HCT116 (cell line): ENCODE measurements at regions not wholly inside any gene's neighbourhood (a gene's known extent, or its start where the extent isn't known, plus 50 kb on each side); places are given as distances from the start of the nearest gene placed in this dataset.

Experiments
- ATAC-seq: fragments of 200-7000 bp; cut with Tn5 transposase; 2 replicates; pipeline ENCODE4 v1.9.1; 2020; ENCODE audit warnings: mild to moderate bottlenecking, moderate library complexity
- BruUV-seq: library from RNA; stranded (reverse); fragments of 400-500 nt; replicated peaks from 2 replicates; lab custom pipeline; 2021; lab: Mats Ljungman, UMichigan
- CTCF ChIA-PET: fragments of 300-600 bp; sonication (Branson Sonifier 250); formaldehyde crosslinking; loops from one replicate; lab custom pipeline; 2021; ENCODE audit warnings: antibody characterized with exemption; lab: Charles Lee
- POLR2A ChIA-PET: fragments of 300-600, 350-600 bp; sonication (Branson Sonifier 250); formaldehyde crosslinking; loops from one replicate; lab custom pipeline; 2021; ENCODE audit warnings: antibody characterized with exemption; lab: Charles Lee
- RAD21 ChIA-PET, 2 experiments: fragments of 300-600 bp; sonication (Branson Sonifier 250); formaldehyde crosslinking; loops; one replicate each; lab custom pipeline; 2023; ENCODE audit warnings: low total read pairs in 2 of 2; ENCODE audit not compliant: uncharacterized antibody in 2 of 2, unreplicated experiment in 2 of 2, low non-redundant PET in 1 of 2; lab: Charles Lee
- DNase-seq: peaks from one replicate; pipeline ENCODE4 v3.0.0-alpha.2; 2010; ENCODE audit warnings: low read depth, low spot score
- H2AFZ ChIP-seq: fragments of 200-600 bp; shearing (Covaris generic), sonication (generic); 2 replicates; pipeline ENCODE4 v1.6.1; 2017; ENCODE audit warnings: low read depth, mixed run types, mixed read lengths, antibody characterized with exemption, low read length; ENCODE audit not compliant: poor library complexity, severe bottlenecking
- H3K27ac ChIP-seq: 2 replicates; pipeline ENCODE4 v1.5.1; 2012; ENCODE audit warnings: low read depth, low read length
- H3K27me3 ChIP-seq: fragments of 200-600 bp; sonication (generic); 2 replicates; pipeline ENCODE4 v1.6.1; 2016; ENCODE audit warnings: mixed run types, low read length, mixed read lengths; ENCODE audit not compliant: insufficient read depth
- H3K36me3 ChIP-seq, 2 experiments: fragments of 200-500 bp in 1 of 2; fragments of 200-600 bp in 1 of 2; sonication (Bioruptor generic) in 1 of 2; sonication (generic) in 1 of 2; 2 replicates each; pipeline versions ENCODE4 v1.5.1 to v1.6.1; 2014 to 2016; ENCODE audit warnings: low read length in 2 of 2, inconsistent platforms in 1 of 2, mixed read lengths in 1 of 2, mixed run types in 1 of 2; ENCODE audit not compliant: insufficient read depth in 2 of 2, control insufficient read depth in 1 of 2
- H3K4me1 ChIP-seq, 2 experiments: fragments of 200-600 bp in 1 of 2; sonication (generic) in 1 of 2; 2 replicates each; pipeline versions ENCODE4 v1.5.1 to v1.6.1; 2012 to 2017; ENCODE audit warnings: low read length in 2 of 2, inconsistent platforms in 1 of 2, mild to moderate bottlenecking in 1 of 2, mixed read lengths in 1 of 2, mixed run types in 1 of 2, moderate library complexity in 1 of 2; ENCODE audit not compliant: insufficient read depth in 2 of 2, control insufficient read depth in 1 of 2
- H3K4me2 ChIP-seq: fragments of 200-600 bp; sonication (generic); 2 replicates; pipeline ENCODE4 v1.6.1; 2017; ENCODE audit warnings: mixed run types, low read length, mixed read lengths
- H3K4me3 ChIP-seq, 2 experiments: fragments of 200-600 bp in 1 of 2; sonication (generic) in 1 of 2; replicated peaks in 1 of 2; 2 replicates each; pipeline ENCODE4 v1.5.1; 2011 to 2016; ENCODE audit warnings: low read length in 2 of 2, control low read depth in 1 of 2, low read depth in 1 of 2, mild to moderate bottlenecking in 1 of 2, mixed read lengths in 1 of 2, mixed run types in 1 of 2
- H3K79me2 ChIP-seq: fragments of 200-600 bp; sonication (generic); 2 replicates; pipeline ENCODE4 v1.6.1; 2017; ENCODE audit warnings: mild to moderate bottlenecking, mixed run types, low read length, moderate library complexity, mixed read lengths; ENCODE audit not compliant: insufficient read depth
- H3K9ac ChIP-seq: fragments of 200-600 bp; sonication (generic); 2 replicates; pipeline ENCODE4 v1.6.1; 2016; ENCODE audit warnings: low read length, mixed read lengths
- H3K9me2 ChIP-seq: fragments of 200-600 bp; sonication (generic), shearing (Covaris generic); 2 replicates; pipeline ENCODE4 v1.6.1; 2017; ENCODE audit warnings: mixed run types, mild to moderate bottlenecking, moderate library complexity; ENCODE audit not compliant: insufficient read depth
- H3K9me3 ChIP-seq, 2 experiments: fragments of 200-500 bp in 1 of 2; fragments of 200-600 bp in 1 of 2; sonication (Bioruptor generic) in 1 of 2; sonication (generic) in 1 of 2; 2 replicates each; pipeline ENCODE4 v1.6.1; 2014 to 2017; ENCODE audit warnings: low read length in 2 of 2, mixed read lengths in 2 of 2, inconsistent platforms in 1 of 2, low read depth in 1 of 2, mild to moderate bottlenecking in 1 of 2, mixed run types in 1 of 2, moderate library complexity in 1 of 2; ENCODE audit not compliant: control insufficient read depth in 1 of 2, insufficient read depth in 1 of 2
- H4K20me1 ChIP-seq: fragments of 200-600 bp; sonication (generic), shearing (Covaris generic); 2 replicates; pipeline ENCODE4 v1.6.1; 2017; ENCODE audit warnings: mixed run types, mild to moderate bottlenecking, moderate library complexity; ENCODE audit not compliant: insufficient read depth
- ATF3 ChIP-seq: IDR thresholded peaks from 2 replicates; pipeline ENCODE4 v1.6.1; 2012
- CEBPB ChIP-seq: IDR thresholded peaks from 2 replicates; pipeline ENCODE4 v1.6.1; 2012; ENCODE audit warnings: low read depth
- EGR1 ChIP-seq: IDR thresholded peaks from 2 replicates; pipeline ENCODE4 v1.6.1; 2012; ENCODE audit warnings: low read depth
- ELF1 ChIP-seq: IDR thresholded peaks from 2 replicates; pipeline ENCODE4 v1.6.1; 2012; ENCODE audit warnings: low read depth, borderline replicate concordance
- EZH2 ChIP-seq: fragments of 200-600 bp; sonication (generic); IDR thresholded peaks from 2 replicates; pipeline ENCODE4 v1.6.1; 2017; ENCODE audit warnings: antibody characterized with exemption, mixed run types
- EZH2phosphoT487 ChIP-seq: fragments of 200-600 bp; IDR thresholded peaks from 2 replicates; pipeline ENCODE4 v1.6.1; 2018; ENCODE audit warnings: antibody characterized with exemption, borderline replicate concordance
- JUND ChIP-seq: IDR thresholded peaks from 2 replicates; pipeline ENCODE4 v1.6.1; 2012
- POLR2A ChIP-seq: IDR thresholded peaks from 2 replicates; pipeline ENCODE4 v1.7.0; 2011; ENCODE audit warnings: borderline replicate concordance; ENCODE audit not compliant: insufficient read depth, insufficient read length; ENCODE audit errors: extremely low read depth
- POLR2AphosphoS5 ChIP-seq: IDR thresholded peaks from 2 replicates; pipeline ENCODE4 v1.6.1; 2011; ENCODE audit warnings: mild to moderate bottlenecking, low read depth, low read length, moderate library complexity
- RAD21 ChIP-seq: IDR thresholded peaks from 2 replicates; pipeline ENCODE4 v1.6.1; 2012; ENCODE audit warnings: low read depth, mild to moderate bottlenecking
- SIN3A ChIP-seq: IDR thresholded peaks from 2 replicates; pipeline ENCODE4 v1.6.1; 2012; ENCODE audit warnings: low read depth
- SRF ChIP-seq: IDR thresholded peaks from 2 replicates; pipeline ENCODE4 v1.6.1; 2012; ENCODE audit warnings: low read depth
- YY1 ChIP-seq: IDR thresholded peaks from 2 replicates; pipeline ENCODE4 v1.6.1; 2011; ENCODE audit warnings: low read length, low read depth, moderate library complexity, mild to moderate bottlenecking; ENCODE audit not compliant: insufficient replicate concordance; ENCODE audit errors: extremely low read depth
- ZFX ChIP-seq: fragments of 450-650 bp; IDR thresholded peaks from 2 replicates; pipeline ENCODE4 v1.6.1; 2017
- intact Hi-C: fragments of 100-400 bp; cut with micrococcal nuclease; formaldehyde crosslinking; loops from 2 replicates; pipeline ENCODE4 v1.10.0; 2022
- TF ChIP-seq, protein P1 (sequence below): IDR thresholded peaks from 2 replicates; pipeline ENCODE4 v1.6.1; 2012
- TF ChIP-seq, protein P2 (sequence below): IDR thresholded peaks from 2 replicates; pipeline ENCODE4 v1.6.1; 2011; ENCODE audit warnings: mild to moderate bottlenecking, low read length, moderate library complexity; ENCODE audit not compliant: insufficient replicate concordance; ENCODE audit errors: extremely low read depth

- Histone ChIP-seq H3K4me1 (no peaks in the 10 kb centered on the region), H3K4me2 (no peak overlapping the region), H3K36me3 (no peaks in the 10 kb centered on the region), H3K27ac (no peak overlapping the region), H2AFZ (no peak overlapping the region), H3K9ac (no peak overlapping the region), H3K27me3 (0 out of 2 replicates have a peak, but pooled peaks cover 4% of the 10 kb centered on the region), H3K9me3 (no peaks in the 10 kb centered on the region), H4K20me1 (no peaks in the 10 kb centered on the region), H3K9me2 (no peaks in the 10 kb centered on the region), H3K79me2 (no peaks in the 10 kb centered on the region), H3K4me3 (no peak overlapping the region)
- ChIA-PET POLR2A (no interaction called here), RAD21 (no interaction called here), CTCF (no interaction called here)
- DNase-seq (no peak), ATAC-seq (no peak)
- TF ChIP-seq POLR2AphosphoS5 (no peak), RAD21 (no peak), ELF1 (no peak), ATF3 (no peak), SRF (no peak), YY1 (no peak), JUND (no peak), EZH2 (no peak), ZFX (no peak), POLR2A (no peak)
- TF ChIP-seq, protein P1, sequence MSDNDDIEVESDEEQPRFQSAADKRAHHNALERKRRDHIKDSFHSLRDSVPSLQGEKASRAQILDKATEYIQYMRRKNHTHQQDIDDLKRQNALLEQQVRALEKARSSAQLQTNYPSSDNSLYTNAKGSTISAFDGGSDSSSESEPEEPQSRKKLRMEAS: no peak
- intact Hi-C loops: no loop called here
- BruUV-seq: no TSS peak
Measured at GRCh38 chr3:67715971-67716370, 61.6 kb upstream of the SUCLG2 start.

DNA sequence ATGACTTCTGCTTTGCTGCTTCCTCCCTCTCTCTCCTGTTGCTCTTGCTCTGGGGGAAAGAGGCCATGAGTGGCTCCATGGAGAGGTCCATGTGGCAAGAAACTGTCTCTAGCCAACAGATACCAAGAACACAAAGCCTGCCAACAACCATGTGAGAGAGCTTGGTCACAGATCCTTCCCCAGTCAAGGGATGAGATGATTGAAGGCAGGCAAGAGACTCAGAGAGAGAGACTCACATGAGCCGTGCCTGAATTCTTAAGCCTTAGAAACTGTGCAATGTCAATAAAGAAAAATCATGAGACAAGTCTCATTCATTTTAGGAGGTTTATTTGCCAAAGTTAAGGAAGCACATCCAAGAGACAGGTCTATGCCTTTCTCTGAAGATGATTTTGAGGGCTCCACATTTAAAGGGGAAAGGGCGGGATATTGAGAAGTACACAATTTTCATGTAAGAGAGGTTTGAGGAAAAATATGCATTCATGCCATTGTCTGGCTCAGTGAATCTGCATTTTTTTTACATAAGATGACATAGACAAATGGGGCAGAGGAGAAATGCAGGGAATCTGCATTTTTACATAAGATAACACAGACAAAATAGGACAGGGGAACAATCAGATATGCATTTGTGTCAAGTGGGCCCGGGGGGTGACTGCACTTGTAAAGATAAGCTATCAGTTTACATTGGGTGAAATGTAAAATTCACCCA is 59.5 kb upstream of the SUCLG2 start:
- RAD21 ChIA-PET: no interaction called here

More for the DNA sequence above, 59.5 kb upstream of the SUCLG2 start:
- POLR2A ChIA-PET: no interaction called here
- no peaks in the 10 kb centered on the region for H3K79me2 ChIP-seq
- DNase-seq: no peak
- no peaks in the 10 kb centered on the region for H4K20me1 ChIP-seq
- H3K27me3 ChIP-seq: 0 out of 2 replicates have a peak, but pooled peaks cover 4% of the 10 kb centered on the region
- TF ChIP-seq POLR2AphosphoS5 (no peak), SIN3A (no peak), ELF1 (no peak), EZH2phosphoT487 (no peak), EZH2 (no peak), EGR1 (no peak), CEBPB (no peak), JUND (no peak)
- TF ChIP-seq, protein P2, sequence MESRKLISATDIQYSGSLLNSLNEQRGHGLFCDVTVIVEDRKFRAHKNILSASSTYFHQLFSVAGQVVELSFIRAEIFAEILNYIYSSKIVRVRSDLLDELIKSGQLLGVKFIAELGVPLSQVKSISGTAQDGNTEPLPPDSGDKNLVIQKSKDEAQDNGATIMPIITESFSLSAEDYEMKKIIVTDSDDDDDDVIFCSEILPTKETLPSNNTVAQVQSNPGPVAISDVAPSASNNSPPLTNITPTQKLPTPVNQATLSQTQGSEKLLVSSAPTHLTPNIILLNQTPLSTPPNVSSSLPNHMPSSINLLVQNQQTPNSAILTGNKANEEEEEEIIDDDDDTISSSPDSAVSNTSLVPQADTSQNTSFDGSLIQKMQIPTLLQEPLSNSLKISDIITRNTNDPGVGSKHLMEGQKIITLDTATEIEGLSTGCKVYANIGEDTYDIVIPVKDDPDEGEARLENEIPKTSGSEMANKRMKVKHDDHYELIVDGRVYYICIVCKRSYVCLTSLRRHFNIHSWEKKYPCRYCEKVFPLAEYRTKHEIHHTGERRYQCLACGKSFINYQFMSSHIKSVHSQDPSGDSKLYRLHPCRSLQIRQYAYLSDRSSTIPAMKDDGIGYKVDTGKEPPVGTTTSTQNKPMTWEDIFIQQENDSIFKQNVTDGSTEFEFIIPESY: no peak
- TF ChIP-seq, all 23 proteins: peak for 0
- ATAC-seq: no peak
- Histone ChIP-seq H3K4me2 (no peak overlapping the region), H2AFZ (no peak overlapping the region), H3K9me3 (no peaks in the 10 kb centered on the region), H3K4me1 (no peaks in the 10 kb centered on the region), H3K4me3 (no peak overlapping the region), H3K36me3 (no peaks in the 10 kb centered on the region), H3K9ac (no peak overlapping the region), H3K27ac (no peak overlapping the region), H3K9me2 (no peaks in the 10 kb centered on the region)
- intact Hi-C loops: no loop called here
- no TSS peak for BruUV-seq
- CTCF ChIA-PET: no interaction called here
